ENCODE measurements at regions not wholly inside any gene's neighbourhood (a gene's known extent, or its start where the extent isn't known, plus 50 kb on each side); places are given as distances from the start of the nearest gene placed in this dataset.

DNA sequence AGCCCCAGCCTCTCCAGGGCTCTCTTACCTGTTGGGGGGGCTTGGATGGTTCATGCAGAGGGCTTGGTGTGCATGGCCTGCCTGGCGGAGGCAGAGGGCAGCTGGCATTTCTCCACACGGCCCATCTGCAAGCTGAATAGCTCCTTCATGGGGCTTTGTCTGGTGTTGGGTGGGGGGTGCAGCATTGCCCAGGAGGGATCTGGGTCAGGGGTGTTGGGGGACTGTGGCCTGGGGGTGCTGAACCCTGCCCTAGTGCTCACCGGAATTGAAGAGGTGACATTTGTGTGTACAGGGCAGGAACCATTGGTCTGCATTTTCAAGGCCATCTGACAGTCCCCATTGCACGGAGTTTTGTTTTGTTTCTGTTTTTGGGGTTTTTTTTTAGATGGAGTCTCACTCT lies 58.8 kb upstream of the HAAO start:
- Histone ChIP-seq H3K79me2 (ENCODE audit: control insufficient read depth, insufficient read depth, low read length) (no peaks in the 10 kb centered on the region), H3K27me3 (replicated peaks in 1 of 2; ENCODE audit: control insufficient read depth in 2 of 2, insufficient read depth in 2 of 2, low read length in 1 of 2) (no peaks in the 10 kb centered on the region; a peak in 1 of 4 replicates), H3K27ac (ENCODE audit: control insufficient read depth, insufficient read depth) (no peak overlapping the region), H3K9me3 (replicated peaks; ENCODE audit: control insufficient read depth, insufficient read depth, low read length) (no peaks in the 10 kb centered on the region), H3K4me3 (no peak overlapping the region), H4K20me1 (ENCODE audit: control insufficient read depth, insufficient read depth) (no peaks in the 10 kb centered on the region), H3K9ac (ENCODE audit: control insufficient read depth, insufficient read depth, low read length) (no peak overlapping the region), H3K4me1 (ENCODE audit: control insufficient read depth, insufficient read depth, low read length) (no peaks in the 10 kb centered on the region), H3K4me2 (ENCODE audit: control insufficient read depth, insufficient read depth) (no peak overlapping the region), H3K36me3 (ENCODE audit: control insufficient read depth in 2 of 2, insufficient read depth in 2 of 2, low read length in 1 of 2) (no peaks in the 10 kb centered on the region), H2AFZ (ENCODE audit: control insufficient read depth, low read depth, low read length) (no peak overlapping the region)
- DNase-seq (ENCODE audit: low read depth, low spot score) = no peak
- CTCF ChIA-PET = no interaction called here
- SMC1A ChIA-PET (ENCODE audit: uncharacterized antibody, unreplicated experiment) = no interaction called here
- POLR2A ChIA-PET = no interaction called here
- no peak for TF ChIP-seq POLR2AphosphoS2 (IDR thresholded peaks at IDR 0.05; ENCODE audit: low read depth, low read length)
- no peak for TF ChIP-seq IRF5 (IDR thresholded peaks at IDR 0.05; ENCODE audit: borderline replicate concordance)
- TF ChIP-seq CUX1 (IDR thresholded peaks at IDR 0.05; ENCODE audit: insufficient replicate concordance, low read depth, low read length) = no peak
- no peak for TF ChIP-seq TCF12 (IDR thresholded peaks at IDR 0.05; ENCODE audit: low read depth, low read length)
- no peak for TF ChIP-seq NFYA (IDR thresholded peaks at IDR 0.05; ENCODE audit: borderline replicate concordance, low read depth, low read length)
- TF ChIP-seq ZNF384 (IDR thresholded peaks at IDR 0.05; ENCODE audit: borderline replicate concordance, low read depth, low read length) = no peak
- TF ChIP-seq, protein P1, sequence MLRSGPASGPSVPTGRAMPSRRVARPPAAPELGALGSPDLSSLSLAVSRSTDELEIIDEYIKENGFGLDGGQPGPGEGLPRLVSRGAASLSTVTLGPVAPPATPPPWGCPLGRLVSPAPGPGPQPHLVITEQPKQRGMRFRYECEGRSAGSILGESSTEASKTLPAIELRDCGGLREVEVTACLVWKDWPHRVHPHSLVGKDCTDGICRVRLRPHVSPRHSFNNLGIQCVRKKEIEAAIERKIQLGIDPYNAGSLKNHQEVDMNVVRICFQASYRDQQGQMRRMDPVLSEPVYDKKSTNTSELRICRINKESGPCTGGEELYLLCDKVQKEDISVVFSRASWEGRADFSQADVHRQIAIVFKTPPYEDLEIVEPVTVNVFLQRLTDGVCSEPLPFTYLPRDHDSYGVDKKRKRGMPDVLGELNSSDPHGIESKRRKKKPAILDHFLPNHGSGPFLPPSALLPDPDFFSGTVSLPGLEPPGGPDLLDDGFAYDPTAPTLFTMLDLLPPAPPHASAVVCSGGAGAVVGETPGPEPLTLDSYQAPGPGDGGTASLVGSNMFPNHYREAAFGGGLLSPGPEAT (IDR thresholded peaks at IDR 0.05; ENCODE audit: low read depth) = no peak
- no peak for TF ChIP-seq POLR2A (IDR thresholded peaks at IDR 0.05; ENCODE audit: low read depth, low read length)
- no peak for TF ChIP-seq ATF2 (IDR thresholded peaks at IDR 0.05; ENCODE audit: low read length)
- TF ChIP-seq WRNIP1 (IDR thresholded peaks at IDR 0.05; ENCODE audit: borderline replicate concordance, low read depth, low read length) = no peak
- TF ChIP-seq CBX3 (IDR thresholded peaks at IDR 0.05; ENCODE audit: borderline replicate concordance, low read depth) = no peak
- no TSS peak for BruUV-seq (replicated peaks)
- no peak for ATAC-seq
- RAD21 ChIA-PET (ENCODE audit: unreplicated experiment) = interaction anchor here (1.3 kb wide), 1 partner anchor 378 kb away, joined by 3 read pairs; no protein-coding TSS in a partner anchor
- in situ Hi-C loops (cut with MboI) = no loop called here
- intact Hi-C loops (cut with micrococcal nuclease; ENCODE audit: unreplicated experiment) = loop anchor here (10.0 kb wide), 2 partner anchors 274 to 374 kb away; partner anchors contain the start of gene ZFP36L2
- WGBS (ENCODE audit: insufficient coverage, insufficient replicate concordance, low lambda C conversion rate, missing lambda C conversion rate) = 41% methylated on average over 4 of the region's 4 CpGs
- FAIRE-seq = no peak
